ENCODE measurements at regions not wholly inside any gene's neighbourhood (a gene's known extent, or its start where the extent isn't known, plus 50 kb on each side); places are given as distances from the start of the nearest gene placed in this dataset.
A peak's percentile ranks its signal among the peaks of the same experiment; 100 is the strongest.

GRCh38 chr4:72216539-72217277 lies 184.9 kb downstream of the NPFFR2 start:
- Histone ChIP-seq H3K9me3 (ENCODE audit: control insufficient read depth, insufficient read depth, low read length) (no peaks in the 10 kb centered on the region), H3K27me3 (ENCODE audit: control insufficient read depth, insufficient read depth, low read length) (no peaks in the 10 kb centered on the region), H3K4me1 (ENCODE audit: control insufficient read depth, insufficient read depth, low read length) (no peaks in the 10 kb centered on the region), H3K23ac (ENCODE audit: low read depth, low read length) (no peak overlapping the region), H3K79me1 (ENCODE audit: low read depth in 1 of 2, low read length in 2 of 2) (no peaks in the 10 kb centered on the region), H3K27ac (ENCODE audit: insufficient read depth, low read length) (no peak overlapping the region), H3K4ac (ENCODE audit: low read depth, low read length) (no peak overlapping the region), H2BK5ac (ENCODE audit: low read depth, low read length, poor library complexity, severe bottlenecking) (no peak overlapping the region), H3K4me3 (ENCODE audit: insufficient read depth, low read depth, low read length) (no peak overlapping the region), H2BK15ac (ENCODE audit: low read depth, low read length) (no peak overlapping the region), H3K36me3 (ENCODE audit: control insufficient read depth, insufficient read depth, low read length) (no peaks in the 10 kb centered on the region), H3K56ac (ENCODE audit: extremely low read depth, insufficient read depth, low read length) (no peak overlapping the region), H3K14ac (replicated peaks; ENCODE audit: low read depth, low read length) (no peak overlapping the region), H4K20me1 (ENCODE audit: insufficient read depth, low read length) (no peaks in the 10 kb centered on the region), H2BK120ac (ENCODE audit: low read depth, low read length) (no peak overlapping the region), H2BK20ac (ENCODE audit: low read depth, low read length) (no peak overlapping the region), H3K18ac (ENCODE audit: low read depth, low read length) (no peak overlapping the region), H3K4me2 (ENCODE audit: low read depth, low read length) (no peak overlapping the region), H3K9ac (ENCODE audit: low read depth, low read length) (no peak overlapping the region), H2AFZ (replicated peaks; ENCODE audit: low read length, poor library complexity) (peak overlapping the region; percentile 58), H4K5ac (ENCODE audit: low read depth, low read length) (no peak overlapping the region), H2AK5ac (ENCODE audit: low read depth, low read length) (no peak overlapping the region), H2AK9ac (replicated peaks; ENCODE audit: low read depth, low read length, poor library complexity) (no peak overlapping the region), H3K9me1 (ENCODE audit: insufficient read depth, low read length) (no peaks in the 10 kb centered on the region), H4K8ac (ENCODE audit: low read depth in 2 of 2, low read length in 2 of 2) (no peak overlapping the region), H4K91ac (ENCODE audit: insufficient read depth, low read depth, low read length) (no peak overlapping the region)
- intact Hi-C loops (cut with micrococcal nuclease) = no loop called here
- dilution Hi-C loops (cut with HindIII; ENCODE audit: low sequenced_read_pairs, unreplicated experiment) = no loop called here
- no peak for DNase-seq
- in situ Hi-C loops (cut with MboI; ENCODE audit: low sequenced_read_pairs) = no loop called here
- no peak for TF ChIP-seq CHD1 (IDR thresholded peaks at IDR 0.05; ENCODE audit: low read depth, low read length)
- no peak for TF ChIP-seq RCOR1 (IDR thresholded peaks at IDR 0.05; ENCODE audit: insufficient replicate concordance, low read length)
- no peak for TF ChIP-seq RAD21 (IDR thresholded peaks at IDR 0.05; ENCODE audit: low read length)
- no peak for TF ChIP-seq MXI1 (IDR thresholded peaks at IDR 0.05; ENCODE audit: borderline replicate concordance, low read depth, low read length)
- no peak for TF ChIP-seq RFX5 (IDR thresholded peaks at IDR 0.05; ENCODE audit: low read depth, low read length)
- no peak for TF ChIP-seq MAZ (IDR thresholded peaks at IDR 0.05; ENCODE audit: borderline replicate concordance, low read depth, low read length)
- TF ChIP-seq POLR2A (IDR thresholded peaks at IDR 0.05; ENCODE audit: low read depth, low read length) = no peak
- no peak for TF ChIP-seq CEBPB (IDR thresholded peaks at IDR 0.05; ENCODE audit: low read depth, low read length)
- no peak for TF ChIP-seq NFE2L2 (IDR thresholded peaks at IDR 0.05; ENCODE audit: low read depth, low read length)
- no peak for TF ChIP-seq ELK1 (IDR thresholded peaks at IDR 0.05; ENCODE audit: borderline replicate concordance, low read depth, low read length)
- no peak for TF ChIP-seq USF2 (IDR thresholded peaks at IDR 0.05; ENCODE audit: low read depth, low read length)
- no peak for TF ChIP-seq BHLHE40 (IDR thresholded peaks at IDR 0.05; ENCODE audit: low read depth, low read length)
- no peak for TF ChIP-seq MAFK (IDR thresholded peaks at IDR 0.05; ENCODE audit: low read depth, low read length)
- TF ChIP-seq SMC3 (IDR thresholded peaks at IDR 0.05; ENCODE audit: low read depth, low read length) = no peak
- no CpG with 5 or more reads among the region's 7 CpGs for WGBS, 2 experiments (ENCODE audit: extremely low coverage in 2 of 2, insufficient read length in 1 of 2)
- ATAC-seq (ENCODE audit: low read depth) = no peak
- no TSS peak for BruUV-seq (replicated peaks)
- CTCF ChIA-PET = no interaction called here
- POLR2A ChIA-PET (ENCODE audit: unreplicated experiment) = no interaction called here

Data from IMR-90 (cell line).